WI38 (cell line): ENCODE measurements at regions not wholly inside any gene's neighbourhood (a gene's known extent, or its start where the extent isn't known, plus 50 kb on each side); places are given as distances from the start of the nearest gene placed in this dataset.

Experiments used
- H3K4me3 ChIP-seq: 2 replicates; pipeline ENCODE4 v1.5.1; 2011; ENCODE audit warnings: low read depth, mild to moderate bottlenecking, control low read depth, low read length
- TF ChIP-seq, protein P1 (sequence below): IDR thresholded peaks from 2 replicates; pipeline ENCODE4 v1.5.1; 2012; ENCODE audit warnings: low read depth, mild to moderate bottlenecking, control low read depth, low read length

DNA sequence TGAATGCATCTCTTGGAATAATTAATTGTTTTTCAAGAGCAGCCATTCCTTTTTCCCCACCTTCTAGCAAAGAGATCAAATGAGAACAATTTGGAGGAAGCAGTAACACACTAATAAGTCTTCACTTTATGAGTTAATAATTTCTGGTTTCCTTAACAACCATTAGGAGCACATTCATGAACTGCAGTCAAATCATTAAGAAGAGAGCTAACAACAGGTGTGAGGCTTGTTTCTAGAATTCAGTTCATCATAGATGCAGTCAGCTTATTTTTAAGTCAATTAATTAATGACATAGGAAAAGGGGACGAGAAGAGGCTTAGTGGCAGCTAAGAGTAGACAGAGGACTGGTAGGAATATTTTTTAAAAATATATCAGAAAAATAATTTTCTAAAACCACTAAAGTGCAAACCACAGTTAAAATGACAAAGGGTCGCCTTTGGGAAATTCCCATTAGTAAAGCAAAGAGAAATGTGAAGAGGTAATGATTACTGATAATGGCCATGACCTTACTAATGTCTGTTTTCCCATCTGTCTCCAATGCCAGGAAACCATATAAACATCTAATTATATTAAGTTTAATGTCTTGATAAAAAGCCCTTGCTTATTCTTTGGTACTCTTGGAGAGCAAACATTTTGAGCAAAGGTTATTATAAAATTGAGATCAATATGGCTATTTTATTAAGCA is 184.2 kb downstream of the KCNJ2 start:
- H3K4me3 ChIP-seq, result no peak overlapping the region
- TF ChIP-seq, protein P1, sequence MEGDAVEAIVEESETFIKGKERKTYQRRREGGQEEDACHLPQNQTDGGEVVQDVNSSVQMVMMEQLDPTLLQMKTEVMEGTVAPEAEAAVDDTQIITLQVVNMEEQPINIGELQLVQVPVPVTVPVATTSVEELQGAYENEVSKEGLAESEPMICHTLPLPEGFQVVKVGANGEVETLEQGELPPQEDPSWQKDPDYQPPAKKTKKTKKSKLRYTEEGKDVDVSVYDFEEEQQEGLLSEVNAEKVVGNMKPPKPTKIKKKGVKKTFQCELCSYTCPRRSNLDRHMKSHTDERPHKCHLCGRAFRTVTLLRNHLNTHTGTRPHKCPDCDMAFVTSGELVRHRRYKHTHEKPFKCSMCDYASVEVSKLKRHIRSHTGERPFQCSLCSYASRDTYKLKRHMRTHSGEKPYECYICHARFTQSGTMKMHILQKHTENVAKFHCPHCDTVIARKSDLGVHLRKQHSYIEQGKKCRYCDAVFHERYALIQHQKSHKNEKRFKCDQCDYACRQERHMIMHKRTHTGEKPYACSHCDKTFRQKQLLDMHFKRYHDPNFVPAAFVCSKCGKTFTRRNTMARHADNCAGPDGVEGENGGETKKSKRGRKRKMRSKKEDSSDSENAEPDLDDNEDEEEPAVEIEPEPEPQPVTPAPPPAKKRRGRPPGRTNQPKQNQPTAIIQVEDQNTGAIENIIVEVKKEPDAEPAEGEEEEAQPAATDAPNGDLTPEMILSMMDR, result no peak

DNA sequence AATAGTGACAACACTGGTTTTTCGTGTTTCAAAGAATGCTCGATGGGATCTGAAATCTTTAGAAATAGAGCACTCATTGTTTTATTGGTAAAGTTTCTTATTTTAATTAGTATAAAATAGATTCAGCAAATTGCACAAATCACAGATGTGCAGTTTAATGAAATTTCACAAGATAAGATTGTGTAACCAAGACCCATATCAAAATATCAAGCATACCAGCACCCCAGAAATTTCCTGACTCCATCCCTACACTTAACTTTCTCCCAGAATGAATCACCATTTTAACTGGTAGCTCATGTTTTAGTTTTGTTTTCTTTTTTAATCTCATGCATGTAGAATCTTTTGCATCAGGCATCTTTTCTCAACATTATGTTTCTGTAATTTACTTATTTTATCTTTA is 185.9 kb downstream of the KCNJ2 start:
- H3K4me3 ChIP-seq, result no peak overlapping the region
- TF ChIP-seq, protein P1, result no peak

DNA sequence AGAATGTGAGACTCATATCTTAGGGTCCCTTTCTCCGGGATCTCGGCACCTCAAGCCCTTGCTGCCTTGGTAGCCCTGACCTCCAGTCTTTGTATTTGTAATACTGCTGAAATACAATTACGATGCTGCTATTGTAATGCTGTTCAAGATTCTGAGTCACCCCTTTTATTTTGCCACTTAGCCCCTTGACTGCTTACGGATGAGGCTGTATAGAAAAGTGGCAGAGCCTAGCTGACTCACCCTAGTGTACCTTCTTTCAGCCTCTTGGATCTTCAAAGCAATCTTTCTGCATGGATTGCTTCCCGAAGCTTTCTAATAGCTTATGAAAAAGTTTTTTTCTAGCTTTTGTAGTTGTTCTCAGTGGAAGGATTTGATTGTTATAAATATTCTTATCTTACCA is 187.9 kb downstream of the KCNJ2 start:
- TF ChIP-seq, protein P1, result no peak
- H3K4me3 ChIP-seq, result no peak overlapping the region

DNA sequence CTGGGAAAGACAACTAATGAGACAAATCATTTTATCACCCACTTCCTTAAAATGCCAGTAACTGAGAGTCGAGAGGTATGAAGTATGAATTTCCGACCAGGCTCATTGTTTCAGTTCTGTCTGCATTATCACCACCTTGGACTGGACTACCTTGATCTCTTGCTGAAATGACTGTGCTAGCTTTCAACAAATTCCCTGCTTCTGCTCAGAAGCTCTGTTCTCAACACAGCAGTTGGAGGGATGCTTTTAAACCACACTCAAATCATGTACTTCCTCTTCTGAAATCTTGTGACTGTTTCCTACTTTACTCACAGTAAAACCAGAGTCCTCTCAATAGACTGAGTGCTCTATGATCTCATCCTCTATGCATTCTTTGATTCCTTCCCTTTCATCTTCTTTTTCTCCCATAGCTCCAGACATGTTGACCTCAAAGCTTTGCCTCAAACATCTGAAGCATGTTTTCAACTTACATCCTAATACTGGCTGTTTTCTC is 195.8 kb downstream of the KCNJ2 start:
- H3K4me3 ChIP-seq, result no peak overlapping the region
- TF ChIP-seq, protein P1, result no peak

DNA sequence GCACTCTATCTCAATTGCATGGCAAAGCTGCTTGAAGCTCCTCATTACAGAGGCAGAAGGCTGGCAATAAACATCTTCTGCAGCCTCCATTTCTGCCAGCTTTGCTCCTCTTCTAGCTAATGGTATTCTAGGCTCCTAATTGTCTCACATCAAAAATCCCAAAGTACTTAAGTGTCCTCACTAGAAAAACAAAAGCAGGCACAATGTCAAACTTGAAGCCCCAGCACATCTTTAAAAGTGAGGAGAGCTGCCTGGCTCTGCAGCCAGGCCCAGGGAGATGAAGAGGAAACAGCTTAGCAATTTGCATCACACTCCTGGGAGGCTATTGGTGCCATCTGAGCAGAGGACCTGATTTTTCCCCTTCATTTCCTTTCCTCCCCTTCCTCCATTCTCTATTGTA is 197.1 kb downstream of the KCNJ2 start:
- no peak overlapping the region for H3K4me3 ChIP-seq
- TF ChIP-seq, protein P1, result no peak

DNA sequence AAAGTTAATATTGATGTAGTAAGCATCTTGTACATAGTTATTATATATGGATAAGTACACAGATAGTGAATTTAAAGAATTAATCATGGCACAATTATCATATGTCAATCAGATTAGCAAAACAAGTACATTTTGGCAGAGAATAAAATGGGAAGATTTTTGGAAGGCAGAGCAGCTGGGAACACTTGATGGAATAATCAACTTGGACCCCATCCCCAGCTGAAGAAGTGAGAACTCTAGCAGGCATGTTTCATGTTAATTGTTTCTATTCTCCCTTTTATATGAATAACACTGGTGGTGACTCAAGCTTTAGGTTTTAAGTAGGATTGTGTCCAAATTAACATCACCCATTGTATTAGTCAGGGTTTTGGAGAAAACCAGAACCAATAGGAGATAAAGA is 198.7 kb downstream of the KCNJ2 start:
- H3K4me3 ChIP-seq, result no peak overlapping the region
- TF ChIP-seq, protein P1, result no peak

DNA sequence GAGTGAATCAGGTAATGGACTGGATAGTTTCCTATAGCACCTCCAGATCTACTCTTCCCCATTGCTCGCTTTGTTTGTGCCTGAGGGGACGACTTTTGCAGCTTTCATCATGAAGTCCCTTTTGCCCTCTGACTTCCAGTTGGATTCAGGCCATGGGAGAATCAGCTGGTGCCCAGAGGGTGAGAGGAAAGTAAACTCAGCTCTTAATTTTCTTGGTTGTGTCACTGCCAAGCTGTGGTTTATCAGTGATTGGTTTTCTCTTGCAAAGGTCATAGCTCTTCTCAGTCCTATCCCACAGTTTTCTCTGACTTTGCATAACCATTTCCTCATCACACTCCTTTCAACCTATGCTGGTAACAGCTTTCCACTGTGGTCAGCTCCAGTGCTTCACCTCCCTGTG is 200.1 kb downstream of the KCNJ2 start:
- H3K4me3 ChIP-seq, result no peak overlapping the region
- TF ChIP-seq, protein P1, result no peak
